Activated T-helper 1 cell treated with anti-CD3 and anti-CD28 coated beads, Interleukin-12 subunit alpha, Interleukin-12 subunit beta, Interleukin-2, Interleukin-4 antibody, amounts not matched to agents 30 ng/mL and 10 ng/mL and 1 ng/mL, durations not matched to agents 14 hours and 24 hours and 36 hours (primary cell): ENCODE measurements at regions not wholly inside any gene's neighbourhood (a gene's known extent, or its start where the extent isn't known, plus 50 kb on each side); places are given as distances from the start of the nearest gene placed in this dataset.

Source experiments
- DNase-seq: peaks from one replicate; pipeline ENCODE4 v3.0.0; 2021; ENCODE audit warnings: low spot score
- H3K27ac Mint-ChIP-seq: one replicate; pipeline ENCODE4 v1.8.0; 2021; ENCODE audit warnings: mild to moderate bottlenecking, mixed read lengths
- H3K27me3 Mint-ChIP-seq: one replicate; pipeline ENCODE4 v1.8.0; 2022; ENCODE audit warnings: mild to moderate bottlenecking, moderate library complexity, mixed read lengths; ENCODE audit not compliant: insufficient read depth
- H3K36me3 Mint-ChIP-seq: one replicate; pipeline ENCODE4 v1.8.0; 2021; ENCODE audit warnings: low read depth, mixed read lengths
- H3K4me1 Mint-ChIP-seq: one replicate; pipeline ENCODE4 v1.8.0; 2021; ENCODE audit warnings: low read depth, mixed read lengths
- H3K4me3 Mint-ChIP-seq: one replicate; pipeline ENCODE4 v1.8.0; 2021; ENCODE audit warnings: mild to moderate bottlenecking, moderate library complexity, mixed read lengths
- H3K9me3 Mint-ChIP-seq: one replicate; pipeline ENCODE4 v1.8.0; 2021; ENCODE audit warnings: mixed read lengths
- intact Hi-C: fragments of 100-400 bp; cut with micrococcal nuclease; formaldehyde crosslinking; loops from one replicate; pipeline ENCODE4 v1.15.1; 2024

DNA sequence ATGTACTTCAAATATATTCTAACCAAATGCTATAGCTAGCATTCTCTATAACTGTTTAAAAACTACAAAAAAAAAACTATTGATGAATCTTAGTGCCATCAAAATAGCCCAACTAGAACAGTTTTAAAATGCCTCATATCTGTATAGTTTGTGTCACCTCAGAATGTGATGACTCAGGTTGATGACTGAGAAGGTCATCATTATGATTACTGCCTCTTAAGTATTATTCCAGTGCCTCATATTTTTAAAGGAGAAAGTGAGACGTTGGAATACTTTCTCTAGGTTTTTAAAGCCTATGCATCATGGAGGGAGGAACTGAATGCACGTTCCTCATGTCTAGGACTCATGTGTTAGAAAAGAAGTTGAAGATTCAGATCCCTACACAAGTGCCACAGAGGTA lies 88.2 kb downstream of the TMA16 start:
- no peak for DNase-seq
- no peaks in the 10 kb centered on the region for H3K27me3 Mint-ChIP-seq
- H3K36me3 Mint-ChIP-seq: no peaks in the 10 kb centered on the region
- intact Hi-C loops: no loop called here
- H3K4me1 Mint-ChIP-seq: no peaks in the 10 kb centered on the region
- H3K9me3 Mint-ChIP-seq: no peaks in the 10 kb centered on the region
- no peak overlapping the region for H3K27ac Mint-ChIP-seq
- no peak overlapping the region for H3K4me3 Mint-ChIP-seq

DNA sequence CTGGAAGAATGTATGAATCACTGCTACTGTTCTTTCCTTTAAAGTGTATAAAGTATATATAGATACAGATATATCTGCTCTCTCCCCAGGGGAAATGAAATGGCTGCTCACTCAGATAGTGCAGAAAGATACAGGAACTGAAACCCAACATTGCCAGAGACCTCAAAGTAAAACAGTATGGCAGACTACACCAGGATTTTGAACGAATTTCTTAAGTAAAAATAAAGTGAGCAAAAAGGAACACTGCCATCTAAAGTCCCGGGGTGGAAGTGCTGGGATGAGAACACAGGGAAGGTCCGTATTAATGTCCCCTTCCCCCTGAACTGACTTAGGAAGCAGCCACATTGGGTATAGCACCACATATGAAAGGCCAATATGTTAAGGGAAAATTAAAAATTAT lies 93.4 kb downstream of the TMA16 start:
- Mint-ChIP-seq H3K27me3 (no peaks in the 10 kb centered on the region), H3K4me1 (no peaks in the 10 kb centered on the region), H3K4me3 (no peak overlapping the region), H3K9me3 (no peaks in the 10 kb centered on the region), H3K36me3 (no peaks in the 10 kb centered on the region), H3K27ac (no peak overlapping the region)
- intact Hi-C loops: no loop called here
- DNase-seq: no peak

DNA sequence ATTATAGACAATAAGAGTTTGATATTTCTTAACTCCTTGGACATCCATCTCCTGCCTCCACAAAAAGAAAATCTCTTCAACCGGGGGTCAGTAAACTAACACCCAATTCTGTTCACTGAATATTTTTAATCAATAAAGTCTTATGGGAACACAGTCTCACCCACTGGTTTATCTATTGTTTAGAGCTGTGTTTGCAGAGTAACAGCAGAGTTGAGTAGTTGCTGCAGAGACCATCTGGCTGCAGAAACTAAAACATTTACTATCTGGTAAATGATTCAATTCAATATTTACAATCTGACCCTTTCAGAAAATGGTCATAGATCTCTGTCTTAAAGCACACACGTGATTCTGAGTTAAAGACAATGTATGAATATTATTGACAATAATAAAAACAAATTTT lies 94.0 kb downstream of the TMA16 start:
- no peak for DNase-seq
- Mint-ChIP-seq H3K36me3 (no peaks in the 10 kb centered on the region), H3K27me3 (no peaks in the 10 kb centered on the region), H3K27ac (no peak overlapping the region), H3K9me3 (no peaks in the 10 kb centered on the region), H3K4me3 (no peak overlapping the region), H3K4me1 (no peaks in the 10 kb centered on the region)
- intact Hi-C loops: no loop called here

DNA sequence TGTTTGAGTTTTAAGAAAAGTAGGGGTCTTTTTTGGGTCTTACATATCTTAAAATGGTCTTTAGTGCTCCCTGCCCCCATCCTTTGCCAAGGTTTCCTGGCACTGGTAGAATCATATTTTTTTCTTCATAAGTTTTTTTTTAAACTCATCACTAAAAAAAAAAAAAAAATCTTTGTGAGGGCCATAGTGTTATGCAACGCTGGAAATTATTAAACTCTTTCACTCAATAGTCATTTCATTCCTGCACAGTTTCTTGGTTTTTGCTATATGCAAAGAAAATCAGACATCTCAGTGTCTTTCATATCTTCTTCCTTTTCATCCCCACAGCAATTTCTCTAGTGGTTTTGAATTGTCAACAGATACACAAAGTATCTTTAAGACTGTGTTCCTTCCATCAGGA lies 95.6 kb downstream of the TMA16 start:
- no peak overlapping the region for H3K4me3 Mint-ChIP-seq
- H3K27me3 Mint-ChIP-seq: no peaks in the 10 kb centered on the region
- intact Hi-C loops: no loop called here

DNA sequence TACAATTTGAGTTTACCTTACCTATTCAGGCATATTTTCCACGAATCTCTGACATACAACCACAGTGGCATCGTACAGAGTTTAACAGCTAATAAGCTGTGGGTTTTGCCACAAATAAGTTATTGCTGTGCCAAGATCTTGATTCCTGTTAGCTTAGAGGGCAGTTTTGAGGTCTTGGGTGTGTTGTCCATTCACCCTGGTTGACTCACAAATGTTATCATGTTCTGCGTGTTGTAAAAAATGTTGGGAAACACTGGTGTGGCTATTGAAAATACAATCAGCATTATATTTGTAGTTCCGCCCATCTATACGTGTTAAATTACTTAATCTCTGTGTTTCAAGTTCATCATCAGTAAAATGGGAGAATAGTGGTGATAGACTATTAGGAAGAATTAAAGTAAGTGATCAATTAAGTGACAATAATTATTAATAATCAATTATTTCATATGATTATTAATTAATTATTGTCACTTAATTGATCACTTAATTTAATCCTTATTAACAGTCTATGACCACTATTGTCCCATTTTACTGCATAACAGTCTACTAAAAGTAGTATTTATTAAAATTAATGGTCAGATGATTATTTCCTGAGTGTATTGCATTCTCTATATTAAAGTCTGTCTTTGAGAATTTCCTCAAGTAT lies 96.3 kb downstream of the TMA16 start:
- DNase-seq: no peak
- H3K4me1 Mint-ChIP-seq: no peaks in the 10 kb centered on the region
- no peak overlapping the region for H3K4me3 Mint-ChIP-seq
- H3K36me3 Mint-ChIP-seq: no peaks in the 10 kb centered on the region
- H3K27me3 Mint-ChIP-seq: no peaks in the 10 kb centered on the region
- intact Hi-C loops: no loop called here
- no peak overlapping the region for H3K27ac Mint-ChIP-seq
- no peaks in the 10 kb centered on the region for H3K9me3 Mint-ChIP-seq

More for the DNA sequence above, 95.6 kb downstream of the TMA16 start:
- DNase-seq: no peak
- H3K36me3 Mint-ChIP-seq: no peaks in the 10 kb centered on the region
- H3K4me1 Mint-ChIP-seq: no peaks in the 10 kb centered on the region
- no peak overlapping the region for H3K27ac Mint-ChIP-seq
- no peaks in the 10 kb centered on the region for H3K9me3 Mint-ChIP-seq

DNA sequence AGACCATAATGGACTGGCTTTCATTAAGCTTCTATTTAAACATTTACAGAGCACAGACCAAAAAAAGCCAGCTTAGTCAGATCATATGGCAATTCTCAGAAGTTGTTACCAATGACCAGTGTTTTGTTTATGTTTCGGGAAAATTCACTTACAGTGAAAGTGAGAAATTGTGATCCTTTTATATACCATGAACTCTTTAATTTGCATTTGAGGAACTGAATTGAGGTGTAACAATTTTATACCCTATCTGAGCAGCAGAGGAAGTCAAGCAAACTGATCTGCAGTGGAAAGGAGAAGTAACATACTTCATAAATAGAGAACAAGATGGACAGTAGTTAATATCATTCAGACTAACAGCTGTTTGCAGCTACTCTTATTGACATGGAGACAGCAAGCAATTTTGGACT lies 97.1 kb downstream of the TMA16 start:
- Mint-ChIP-seq H3K9me3 (no peaks in the 10 kb centered on the region), H3K4me3 (no peak overlapping the region), H3K4me1 (no peaks in the 10 kb centered on the region), H3K36me3 (no peaks in the 10 kb centered on the region), H3K27me3 (no peaks in the 10 kb centered on the region), H3K27ac (no peak overlapping the region)
- intact Hi-C loops: no loop called here
- DNase-seq: no peak

DNA sequence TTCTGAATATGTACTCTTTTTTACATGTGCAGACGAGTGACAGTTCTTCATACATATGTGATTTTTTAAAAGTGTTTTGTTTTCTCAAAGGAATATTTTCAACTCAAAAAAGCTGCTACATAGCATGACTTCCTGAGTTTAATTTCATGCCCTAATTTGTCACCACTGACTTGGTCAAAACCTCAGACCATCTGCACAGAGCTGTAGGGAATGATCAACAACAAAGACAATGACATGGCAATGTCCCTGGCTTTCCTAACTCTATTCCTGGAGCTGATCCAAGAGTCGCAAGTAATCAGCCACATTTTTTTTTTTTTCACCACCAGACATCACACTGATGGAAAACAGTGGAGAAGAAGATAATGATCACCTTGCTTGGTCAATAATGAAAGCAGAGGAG lies 97.7 kb downstream of the TMA16 start:
- H3K9me3 Mint-ChIP-seq: no peaks in the 10 kb centered on the region
- no peak overlapping the region for H3K27ac Mint-ChIP-seq
- no peak for DNase-seq
- no peaks in the 10 kb centered on the region for H3K36me3 Mint-ChIP-seq
- intact Hi-C loops: no loop called here
- H3K4me1 Mint-ChIP-seq: no peaks in the 10 kb centered on the region
- no peaks in the 10 kb centered on the region for H3K27me3 Mint-ChIP-seq
- H3K4me3 Mint-ChIP-seq: no peak overlapping the region

DNA sequence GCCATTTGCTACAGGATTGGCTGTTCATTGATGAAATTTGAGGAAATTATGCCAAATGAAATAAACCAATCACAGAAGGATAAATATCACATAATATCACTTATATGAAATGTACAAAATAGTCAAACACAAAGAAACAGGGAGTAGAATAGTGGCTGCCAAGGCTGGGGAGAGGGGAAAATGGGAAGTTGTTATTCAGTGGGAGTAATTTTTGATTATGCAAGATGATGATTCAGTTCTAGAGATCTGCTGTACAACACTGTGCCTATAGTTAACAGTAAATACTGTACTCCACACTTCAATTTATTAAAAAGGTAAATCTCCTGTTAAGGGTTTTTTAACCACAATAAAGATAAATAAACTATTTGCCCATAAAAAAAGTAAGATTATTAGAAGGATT lies 101.1 kb downstream of the TMA16 start:
- Mint-ChIP-seq H3K27ac (no peak overlapping the region), H3K9me3 (no peaks in the 10 kb centered on the region), H3K4me1 (no peaks in the 10 kb centered on the region), H3K36me3 (no peaks in the 10 kb centered on the region), H3K27me3 (no peaks in the 10 kb centered on the region), H3K4me3 (no peak overlapping the region)
- DNase-seq: no peak
- intact Hi-C loops: no loop called here

DNA sequence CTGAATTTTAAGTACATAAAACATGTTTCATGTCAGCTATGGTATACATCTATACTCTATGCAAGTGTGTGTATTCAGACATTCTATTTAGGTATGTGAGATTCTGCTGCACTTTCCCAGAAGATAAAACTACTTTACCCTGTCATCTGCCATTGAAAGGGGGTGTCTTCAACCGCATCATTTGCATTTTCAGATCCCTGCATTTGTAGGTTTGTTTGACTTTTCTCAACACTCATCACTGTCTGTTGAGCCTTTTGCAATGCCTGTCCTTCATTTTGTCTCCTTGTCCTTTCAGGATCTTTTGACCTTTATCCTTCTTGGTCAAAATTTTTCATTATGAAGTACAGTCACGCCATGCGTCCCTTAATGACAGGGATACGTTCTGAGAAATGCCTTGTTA lies 103.5 kb downstream of the TMA16 start:
- H3K4me1 Mint-ChIP-seq: no peaks in the 10 kb centered on the region
- DNase-seq: no peak
- H3K4me3 Mint-ChIP-seq: no peak overlapping the region
- H3K27me3 Mint-ChIP-seq: no peaks in the 10 kb centered on the region
- H3K36me3 Mint-ChIP-seq: no peaks in the 10 kb centered on the region
- no peak overlapping the region for H3K27ac Mint-ChIP-seq
- intact Hi-C loops: no loop called here
- H3K9me3 Mint-ChIP-seq: no peaks in the 10 kb centered on the region

DNA sequence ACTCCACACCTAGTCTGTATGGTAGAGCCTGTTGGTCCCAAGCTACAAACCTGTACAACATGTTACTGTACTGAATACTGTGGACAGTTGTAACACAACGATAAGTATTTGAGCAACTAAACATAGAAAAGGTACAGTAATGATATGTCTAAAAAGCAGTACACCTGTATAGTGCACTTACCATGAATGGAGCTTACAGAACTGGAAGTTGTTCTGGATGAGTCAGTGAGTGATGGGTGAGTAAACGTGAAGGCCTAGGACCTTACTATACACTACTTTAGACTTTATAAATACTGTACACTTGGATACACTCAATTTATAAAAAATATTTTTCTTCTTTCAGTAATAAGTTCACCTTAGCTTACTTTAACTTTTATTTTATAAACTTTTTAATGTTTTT lies 104.0 kb downstream of the TMA16 start:
- intact Hi-C loops: no loop called here
- Mint-ChIP-seq H3K27me3 (no peaks in the 10 kb centered on the region), H3K36me3 (no peaks in the 10 kb centered on the region), H3K9me3 (no peaks in the 10 kb centered on the region), H3K27ac (no peak overlapping the region), H3K4me1 (no peaks in the 10 kb centered on the region), H3K4me3 (no peak overlapping the region)
- DNase-seq: no peak

DNA sequence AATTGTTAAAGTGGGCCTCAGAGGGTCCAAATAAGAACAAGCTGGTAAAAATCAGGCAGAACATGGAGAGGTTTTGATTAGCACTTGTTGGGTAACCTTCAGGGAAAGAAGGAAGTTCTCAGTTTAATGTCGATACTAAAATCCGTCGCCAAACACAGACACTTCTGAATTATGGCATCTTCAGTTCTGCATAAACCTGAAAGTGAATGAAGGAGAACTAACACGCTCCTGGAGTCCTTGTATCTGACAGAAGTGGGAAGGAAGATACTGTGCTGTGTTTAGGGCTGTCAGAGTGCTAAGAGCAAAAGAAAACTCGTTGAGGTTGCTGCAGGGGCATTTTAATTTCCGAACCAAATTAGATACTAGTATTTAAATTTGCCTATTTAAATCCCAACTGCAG lies 106.2 kb downstream of the TMA16 start:
- intact Hi-C loops: no loop called here
- Mint-ChIP-seq H3K36me3 (no peaks in the 10 kb centered on the region), H3K27ac (no peak overlapping the region), H3K9me3 (no peaks in the 10 kb centered on the region), H3K4me1 (no peaks in the 10 kb centered on the region), H3K27me3 (no peaks in the 10 kb centered on the region), H3K4me3 (no peak overlapping the region)
- DNase-seq: no peak

DNA sequence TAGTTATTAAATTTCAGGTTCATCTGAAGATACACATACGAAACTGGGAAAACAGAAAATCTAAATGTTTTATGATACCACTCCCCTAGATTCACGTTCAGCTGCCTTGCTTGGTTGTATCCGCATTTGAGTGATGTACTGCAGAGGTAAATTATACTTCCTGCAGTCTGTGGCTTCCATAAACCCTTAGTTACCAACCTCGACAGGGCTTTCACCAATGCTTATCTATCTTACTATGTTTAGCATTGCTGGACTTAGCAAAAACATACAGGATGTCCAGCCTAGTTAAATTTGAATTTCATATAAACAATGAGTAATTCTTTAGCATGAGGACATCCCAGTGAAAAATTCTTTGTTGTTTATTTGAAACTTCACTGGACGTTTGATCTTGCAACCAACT lies 108.8 kb downstream of the TMA16 start:
- Mint-ChIP-seq H3K9me3 (no peaks in the 10 kb centered on the region), H3K27me3 (no peaks in the 10 kb centered on the region), H3K4me1 (no peaks in the 10 kb centered on the region), H3K4me3 (no peak overlapping the region), H3K27ac (no peak overlapping the region), H3K36me3 (no peaks in the 10 kb centered on the region)
- DNase-seq: no peak
- intact Hi-C loops: no loop called here

DNA sequence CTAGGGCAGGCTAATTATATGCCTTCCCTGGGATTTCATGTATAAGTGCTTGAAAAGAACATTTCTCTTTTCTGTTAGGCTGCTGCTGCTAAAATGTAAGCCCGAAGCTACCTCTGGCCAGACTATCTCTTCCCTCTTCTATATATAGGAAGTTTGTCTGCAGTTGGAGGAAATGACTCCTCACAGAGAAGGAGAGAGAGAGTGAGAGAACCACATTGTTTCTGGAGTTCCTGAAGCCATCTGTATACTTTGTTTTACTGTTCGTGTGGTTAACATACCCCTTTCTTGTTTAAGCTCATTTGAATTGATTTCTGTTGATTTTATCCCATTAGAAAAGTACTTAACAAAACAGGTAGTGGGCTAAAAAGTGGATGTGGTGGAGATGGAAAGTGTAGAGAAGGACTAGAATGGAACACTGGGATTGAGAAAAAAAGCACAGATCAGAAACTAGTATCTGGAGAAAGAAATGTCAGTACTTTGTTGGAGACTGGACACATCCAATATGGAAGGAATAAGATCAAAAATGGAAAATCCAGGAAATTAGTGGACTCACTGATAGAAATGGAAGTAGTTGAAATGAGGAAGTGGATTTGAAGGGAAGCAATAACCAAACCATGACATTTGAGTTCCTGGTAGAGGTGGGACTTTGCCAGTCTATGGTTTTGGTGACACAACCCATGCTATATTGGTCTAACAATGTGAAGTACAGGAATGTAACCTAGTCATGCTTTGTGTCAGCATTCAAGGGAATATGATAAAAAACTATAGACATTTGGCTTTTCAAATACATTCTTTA lies 112.6 kb downstream of the TMA16 start:
- intact Hi-C loops: no loop called here
- H3K4me3 Mint-ChIP-seq: no peak overlapping the region
- H3K36me3 Mint-ChIP-seq: no peaks in the 10 kb centered on the region
- no peak for DNase-seq
- no peaks in the 10 kb centered on the region for H3K9me3 Mint-ChIP-seq
- no peaks in the 10 kb centered on the region for H3K4me1 Mint-ChIP-seq
- no peaks in the 10 kb centered on the region for H3K27me3 Mint-ChIP-seq
- H3K27ac Mint-ChIP-seq: no peak overlapping the region

DNA sequence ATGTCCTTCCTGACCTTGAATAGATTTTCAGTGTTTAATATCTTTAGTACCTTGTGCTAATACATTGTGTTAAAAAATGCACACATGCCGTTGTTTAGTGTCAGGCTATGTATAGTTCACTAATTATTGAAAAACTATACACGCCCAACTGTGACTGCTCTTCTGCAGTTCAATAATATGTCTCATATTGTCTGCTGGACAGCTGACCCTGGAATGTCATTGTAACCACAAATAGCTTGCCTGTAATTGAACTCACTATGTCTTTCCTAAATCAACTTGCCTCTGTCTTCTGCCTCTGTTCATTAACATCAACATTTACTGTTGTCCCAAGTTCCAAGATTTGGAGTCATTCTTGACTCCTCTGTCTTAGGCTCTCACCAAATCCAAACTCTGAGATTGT lies 114.5 kb downstream of the TMA16 start:
- Mint-ChIP-seq H3K27me3 (no peaks in the 10 kb centered on the region), H3K36me3 (no peaks in the 10 kb centered on the region), H3K27ac (no peak overlapping the region), H3K4me1 (no peaks in the 10 kb centered on the region), H3K4me3 (no peak overlapping the region), H3K9me3 (no peaks in the 10 kb centered on the region)
- intact Hi-C loops: no loop called here
- no peak for DNase-seq
